H1 (cell line): ENCODE measurements at regions not wholly inside any gene's neighbourhood (a gene's known extent, or its start where the extent isn't known, plus 50 kb on each side); places are given as distances from the start of the nearest gene placed in this dataset.

ENCODE experiments used
- CHD2 ChIP-seq: IDR thresholded peaks from 2 replicates; pipeline ENCODE4 v1.6.1; 2012; ENCODE audit warnings: low read length, improper control_type of control experiment
- EP300 ChIP-seq, 2 experiments: IDR thresholded peaks; 1 replicate in 1 of 2; 2 replicates in 1 of 2; pipeline ENCODE4 v1.6.1; 2011 to 2012; ENCODE audit warnings: low read depth in 2 of 2, low read length in 2 of 2, mild to moderate bottlenecking in 2 of 2, borderline replicate concordance in 1 of 2, inconsistent platforms in 1 of 2, moderate library complexity in 1 of 2
- EZH2 ChIP-seq: fragments of 200-600 bp; sonication (generic); IDR thresholded peaks from 2 replicates; pipeline ENCODE4 v1.7.1; 2012; ENCODE audit warnings: low read depth, mild to moderate bottlenecking, moderate library complexity, low read length, inconsistent platforms; ENCODE audit not compliant: severe bottlenecking
- MAX ChIP-seq: IDR thresholded peaks from 2 replicates; pipeline ENCODE4 v1.6.1; 2012; ENCODE audit warnings: inconsistent platforms
- NRF1 ChIP-seq: IDR thresholded peaks from 2 replicates; pipeline ENCODE4 v1.6.1; 2011; ENCODE audit warnings: mild to moderate bottlenecking, low read depth, low read length, improper control_type of control experiment
- POLR2A ChIP-seq, 2 experiments: IDR thresholded peaks; 1 replicate in 1 of 2; 2 replicates in 1 of 2; pipeline ENCODE4 v1.6.1; 2011; ENCODE audit warnings: low read depth in 2 of 2, low read length in 2 of 2, mild to moderate bottlenecking in 2 of 2; ENCODE audit errors: control extremely low read depth in 1 of 2
- POLR2AphosphoS5 ChIP-seq: IDR thresholded peaks from 2 replicates; pipeline ENCODE4 v1.6.1; 2011; ENCODE audit warnings: low read depth, low read length
- SIN3A ChIP-seq, 2 experiments: IDR thresholded peaks in 1 of 2; conservative IDR thresholded peaks in 1 of 2; 2 replicates each; pipeline ENCODE4 v1.6.1; 2011 to 2012; ENCODE audit warnings: low read length in 2 of 2, improper control_type of control experiment in 1 of 2, low read depth in 1 of 2, mild to moderate bottlenecking in 1 of 2
- SP1 ChIP-seq: IDR thresholded peaks from 2 replicates; pipeline ENCODE4 v1.6.1; 2011; ENCODE audit warnings: low read depth, low read length
- SUZ12 ChIP-seq: fragments of 200-600 bp; sonication (generic); IDR thresholded peaks from 2 replicates; pipeline ENCODE4 v1.6.1; 2012; ENCODE audit warnings: mild to moderate bottlenecking, inconsistent platforms, low read length, moderate library complexity, mixed read lengths
- USF2 ChIP-seq: IDR thresholded peaks from 2 replicates; pipeline ENCODE4 v1.6.1; 2011; ENCODE audit warnings: low read length, improper control_type of control experiment
- YY1 ChIP-seq: IDR thresholded peaks from 2 replicates; pipeline ENCODE4 v1.6.1; 2011; ENCODE audit warnings: low read depth, mild to moderate bottlenecking, low read length
- TF ChIP-seq, protein P1 (sequence below): IDR thresholded peaks from 2 replicates; pipeline ENCODE4 v1.6.1; 2011; ENCODE audit warnings: low read depth, mild to moderate bottlenecking, low read length; ENCODE audit not compliant: insufficient read depth
- TF ChIP-seq, protein P2 (sequence below), 3 experiments: IDR thresholded peaks; 1 replicate in 2 of 3; 2 replicates in 1 of 3; pipeline versions ENCODE4 v1.5.1 to v1.6.1; 2011; ENCODE audit warnings: low read length in 3 of 3, mild to moderate bottlenecking in 3 of 3, inconsistent platforms in 2 of 3, low read depth in 1 of 3, moderate library complexity in 1 of 3; ENCODE audit not compliant: insufficient read depth in 1 of 3; ENCODE audit errors: control extremely low read depth in 1 of 3

- TF ChIP-seq CHD2 = no peak
- TF ChIP-seq, protein P1, sequence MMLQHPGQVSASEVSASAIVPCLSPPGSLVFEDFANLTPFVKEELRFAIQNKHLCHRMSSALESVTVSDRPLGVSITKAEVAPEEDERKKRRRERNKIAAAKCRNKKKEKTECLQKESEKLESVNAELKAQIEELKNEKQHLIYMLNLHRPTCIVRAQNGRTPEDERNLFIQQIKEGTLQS = no peak
- TF ChIP-seq, protein P2, sequence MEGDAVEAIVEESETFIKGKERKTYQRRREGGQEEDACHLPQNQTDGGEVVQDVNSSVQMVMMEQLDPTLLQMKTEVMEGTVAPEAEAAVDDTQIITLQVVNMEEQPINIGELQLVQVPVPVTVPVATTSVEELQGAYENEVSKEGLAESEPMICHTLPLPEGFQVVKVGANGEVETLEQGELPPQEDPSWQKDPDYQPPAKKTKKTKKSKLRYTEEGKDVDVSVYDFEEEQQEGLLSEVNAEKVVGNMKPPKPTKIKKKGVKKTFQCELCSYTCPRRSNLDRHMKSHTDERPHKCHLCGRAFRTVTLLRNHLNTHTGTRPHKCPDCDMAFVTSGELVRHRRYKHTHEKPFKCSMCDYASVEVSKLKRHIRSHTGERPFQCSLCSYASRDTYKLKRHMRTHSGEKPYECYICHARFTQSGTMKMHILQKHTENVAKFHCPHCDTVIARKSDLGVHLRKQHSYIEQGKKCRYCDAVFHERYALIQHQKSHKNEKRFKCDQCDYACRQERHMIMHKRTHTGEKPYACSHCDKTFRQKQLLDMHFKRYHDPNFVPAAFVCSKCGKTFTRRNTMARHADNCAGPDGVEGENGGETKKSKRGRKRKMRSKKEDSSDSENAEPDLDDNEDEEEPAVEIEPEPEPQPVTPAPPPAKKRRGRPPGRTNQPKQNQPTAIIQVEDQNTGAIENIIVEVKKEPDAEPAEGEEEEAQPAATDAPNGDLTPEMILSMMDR (IDR thresholded peaks at IDR 0.05; ENCODE audit: control extremely low read depth in 1 of 3, insufficient read depth in 1 of 3, low read depth in 1 of 3, low read length in 3 of 3) = no peak
- TF ChIP-seq EZH2 = no peak
- no peak for TF ChIP-seq YY1
- no peak for TF ChIP-seq POLR2AphosphoS5
- TF ChIP-seq SP1 = no peak
- no peak for TF ChIP-seq SUZ12
- TF ChIP-seq USF2 = no peak
- TF ChIP-seq MAX = no peak
- no peak for TF ChIP-seq EP300 (IDR thresholded peaks at IDR 0.05; ENCODE audit: borderline replicate concordance in 1 of 2, low read depth in 2 of 2, low read length in 2 of 2)
- TF ChIP-seq POLR2A (IDR thresholded peaks at IDR 0.05; ENCODE audit: control extremely low read depth in 1 of 2, low read depth in 2 of 2, low read length in 2 of 2) = no peak
- no peak for TF ChIP-seq NRF1
- TF ChIP-seq SIN3A (conservative IDR thresholded peaks at IDR 0.05 in 1 of 2, IDR thresholded peaks at IDR 0.05 in 1 of 2; ENCODE audit: low read depth in 1 of 2, low read length in 2 of 2) = no peak
These were observed 78.9 kb upstream of the RMDN2 start for GRCh38 chr2:37846207-37846606.
